K562 (cell line): ENCODE measurements at regions not wholly inside any gene's neighbourhood (a gene's known extent, or its start where the extent isn't known, plus 50 kb on each side); places are given as distances from the start of the nearest gene placed in this dataset.

Source experiments
- ATAC-seq: fragments of 200-7000 bp; cut with Tn5 transposase; 3 replicates; pipeline ENCODE4 v1.9.1; 2020; ENCODE audit warnings: moderate library complexity
- BruUV-seq: library from RNA; stranded (reverse); fragments of 400-500 nt; replicated peaks from 2 replicates; lab custom pipeline; 2021; lab: Mats Ljungman, UMichigan
- CTCF ChIA-PET: fragments of 300-600 bp; formaldehyde crosslinking; extraction: SDS; loops from one replicate; lab custom pipeline; 2021; ENCODE audit warnings: low intra/inter-chr PET ratio; lab: Yijun Ruan, JAX
- POLR2A ChIA-PET: fragments of 300-600, 350-650 bp; sonication (Branson Sonifier 250); formaldehyde crosslinking; extraction: SDS; loops from one replicate; lab custom pipeline; 2021; ENCODE audit warnings: antibody characterized with exemption, inconsistent platforms; lab: Yijun Ruan, JAX
- DNase-seq, 4 experiments: peaks; one replicate each; pipeline versions ENCODE4 v3.0.0 to v3.0.0-alpha.2; 2011 to 2018; ENCODE audit warnings: low spot score in 3 of 4, mixed read lengths in 3 of 4; ENCODE audit errors: extremely low read depth in 1 of 4
- FAIRE-seq: peaks from 2 replicates; lab custom pipeline; 2011; peaks lifted over from hg19 to GRCh38; lab: Jason Lieb, UNC
- H2AFZ ChIP-seq: 2 replicates; pipeline ENCODE4 v1.6.0; 2011; ENCODE audit warnings: low read depth, low read length, control low read depth, inconsistent platforms
- H3K27ac ChIP-seq: fragments of 200-600 bp; 3 replicates; pipeline ENCODE4 v1.8.0; 2011; ENCODE audit warnings: low read depth, mild to moderate bottlenecking, control low read depth, inconsistent platforms, low read length, moderate library complexity, mixed read lengths; ENCODE audit errors: extremely low read depth
- H3K27me3 ChIP-seq, 2 experiments: fragments of 300-600 bp in 1 of 2; 2 replicates in 1 of 2; 3 replicates in 1 of 2; pipeline versions ENCODE4 v1.6.0 to v1.8.0; 2011; ENCODE audit warnings: inconsistent platforms in 2 of 2, low read length in 2 of 2, mild to moderate bottlenecking in 1 of 2, mixed read lengths in 1 of 2, moderate library complexity in 1 of 2; ENCODE audit not compliant: control insufficient read depth in 2 of 2, insufficient read depth in 2 of 2
- H3K36me3 ChIP-seq: fragments of 300-600 bp; 3 replicates; pipeline ENCODE4 v1.8.0; 2011; ENCODE audit warnings: mild to moderate bottlenecking, low read length, inconsistent platforms; ENCODE audit not compliant: control insufficient read depth, insufficient read depth
- H3K4me1 ChIP-seq, 2 experiments: fragments of 200-600 bp in 1 of 2; replicated peaks in 1 of 2; 2 replicates in 1 of 2; 3 replicates in 1 of 2; pipeline versions ENCODE4 v1.5.1 to v1.8.0; 2011; ENCODE audit warnings: inconsistent platforms in 2 of 2, low read length in 2 of 2, mild to moderate bottlenecking in 1 of 2, mixed read lengths in 1 of 2, moderate library complexity in 1 of 2; ENCODE audit not compliant: control insufficient read depth in 2 of 2, insufficient read depth in 2 of 2
- H3K4me2 ChIP-seq: 2 replicates; pipeline ENCODE4 v1.6.1; 2011; ENCODE audit warnings: low read length, control low read depth, inconsistent platforms, mixed read lengths; ENCODE audit not compliant: insufficient read depth
- H3K4me3 ChIP-seq: fragments of 200-600 bp; sonication (generic), shearing (Covaris generic); 2 replicates; pipeline ENCODE4 v1.5.1; 2016; ENCODE audit warnings: control low read depth, inconsistent platforms
- H3K79me2 ChIP-seq: fragments of 200-600 bp; 3 replicates; pipeline ENCODE4 v1.8.0; 2011; ENCODE audit warnings: low read length, inconsistent platforms; ENCODE audit not compliant: control insufficient read depth, insufficient read depth
- H3K9ac ChIP-seq, 2 experiments: 2 replicates each; pipeline versions ENCODE4 v1.6.0 to v1.6.1; 2011; ENCODE audit warnings: low read depth in 2 of 2, low read length in 2 of 2, control low read depth in 1 of 2, inconsistent platforms in 1 of 2, mild to moderate bottlenecking in 1 of 2, mixed read lengths in 1 of 2; ENCODE audit not compliant: insufficient read depth in 1 of 2
- H3K9me1 ChIP-seq: one replicate; pipeline ENCODE4 v1.6.0; 2011; ENCODE audit warnings: inconsistent platforms, mild to moderate bottlenecking, low read length, moderate library complexity; ENCODE audit not compliant: control insufficient read depth, insufficient read depth
- H3K9me3 ChIP-seq: replicated peaks from 2 replicates; pipeline ENCODE4 v1.5.1; 2011; ENCODE audit warnings: low read depth, low read length, inconsistent platforms; ENCODE audit not compliant: control insufficient read depth, insufficient read depth
- H4K20me1 ChIP-seq: replicated peaks from 2 replicates; pipeline ENCODE4 v1.6.1; 2011; ENCODE audit warnings: low read length, inconsistent platforms, mixed read lengths; ENCODE audit not compliant: control insufficient read depth, insufficient read depth
- HMBOX1 ChIP-seq: sonication (generic); IDR thresholded peaks from 2 replicates; pipeline ENCODE4 v1.6.1; 2016
- HSF4 ChIP-seq: fragments of 250-450 bp; sonication (Bioruptor Pico); IDR thresholded peaks from 2 replicates; pipeline ENCODE4 v2.1.2; 2022; ENCODE audit warnings: mild to moderate bottlenecking, moderate library complexity, borderline replicate concordance
- KLF16 ChIP-seq: IDR thresholded peaks from 2 replicates; pipeline ENCODE4 v1.6.1; 2016; ENCODE audit warnings: antibody characterized with exemption
- WGBS: fragments of 100-300 bp; shearing (Covaris generic); methylation state at CpG from one replicate; pipeline ENCODE4 v1.1.6; 2016; ENCODE audit warnings: low coverage, mixed read lengths; ENCODE audit not compliant: insufficient coverage; ENCODE audit errors: missing lambda C conversion rate; 5-methylcytosine and 5-hydroxymethylcytosine counted together
- in situ Hi-C: fragments of 300-500 bp; cut with MboI; formaldehyde crosslinking; loops from 4 replicates; pipeline ENCODE4 v1.15.0; 2018; ENCODE audit warnings: inconsistent platforms, mixed read lengths
- intact Hi-C: fragments of 100-400 bp; cut with micrococcal nuclease; formaldehyde crosslinking; loops from 2 replicates; pipeline ENCODE4 v1.14.2; 2022

- H3K36me3 ChIP-seq: no peaks in the 10 kb centered on the region
- no peaks in the 10 kb centered on the region for H3K9me1 ChIP-seq
- H3K9ac ChIP-seq: no peak overlapping the region
- POLR2A ChIA-PET: no interaction called here
- H4K20me1 ChIP-seq: no peaks in the 10 kb centered on the region
- H3K4me3 ChIP-seq: no peak overlapping the region
- H3K4me1 ChIP-seq: no peaks in the 10 kb centered on the region
- no peaks in the 10 kb centered on the region for H3K9me3 ChIP-seq
- CTCF ChIA-PET: no interaction called here
- H2AFZ ChIP-seq: no peak overlapping the region
- TF ChIP-seq KLF16: no peak
- no peak for DNase-seq
- in situ Hi-C loops: no loop called here
- H3K4me2 ChIP-seq: no peak overlapping the region
- H3K79me2 ChIP-seq: no peaks in the 10 kb centered on the region
- H3K27me3 ChIP-seq: peaks cover 12 to 29% of the 10 kb centered on the region in 2 experiments; a peak in 4 of 5 replicates
- FAIRE-seq: no peak
- no peak overlapping the region for H3K27ac ChIP-seq
- no TSS peak for BruUV-seq
- intact Hi-C loops: no loop called here
- 4% methylated on average over 4 of the region's 4 CpGs for WGBS
- ATAC-seq: no peak
These were observed 114.9 kb upstream of the AGAP1 start for GRCh38 chr2:235378944-235379343.

GRCh38 chr2:235381261-235381912 is 112.5 kb upstream of the AGAP1 start:
- 12% methylated on average over 2 of the region's 2 CpGs for WGBS
- Histone ChIP-seq H2AFZ (no peak overlapping the region), H3K4me2 (no peak overlapping the region), H3K27me3 (peaks cover 16 to 33% of the 10 kb centered on the region in 2 experiments; a peak in 4 of 5 replicates), H3K4me3 (no peak overlapping the region), H3K4me1 (no peaks in the 10 kb centered on the region), H3K27ac (no peak overlapping the region), H3K9ac (no peak overlapping the region), H3K36me3 (no peaks in the 10 kb centered on the region), H4K20me1 (no peaks in the 10 kb centered on the region; the same call in 1 of the 2 replicates), H3K9me3 (no peaks in the 10 kb centered on the region), H3K79me2 (no peaks in the 10 kb centered on the region), H3K9me1 (no peaks in the 10 kb centered on the region)
- no TSS peak for BruUV-seq
- ATAC-seq: no peak
- ChIA-PET POLR2A (no interaction called here), CTCF (no interaction called here)
- in situ Hi-C loops (no loop called here), intact Hi-C loops (no loop called here)
- FAIRE-seq: no peak
- TF ChIP-seq HSF4 (CRISPR knock-in tag): no peak
- TF ChIP-seq HMBOX1: peak; percentile 87
- DNase-seq: no peak
